AG04449 (cell line): ENCODE measurements at regions not wholly inside any gene's neighbourhood (a gene's known extent, or its start where the extent isn't known, plus 50 kb on each side); places are given as distances from the start of the nearest gene placed in this dataset.

Experiments used
- CTCF ChIA-PET: fragments of 350-600 bp; formaldehyde crosslinking; extraction: SDS; loops from one replicate; lab custom pipeline; 2021; ENCODE audit warnings: antibody characterized with exemption; lab: Yijun Ruan, JAX
- POLR2A ChIA-PET: fragments of 400-600, 350-600 bp; formaldehyde crosslinking; extraction: SDS; loops from one replicate; lab custom pipeline; 2020; ENCODE audit warnings: antibody characterized with exemption, inconsistent platforms; lab: Yijun Ruan, JAX
- DNase-seq: peaks from one replicate; pipeline ENCODE4 v3.0.0-alpha.2; 2010; ENCODE audit warnings: low read depth, low spot score
- H3K4me3 ChIP-seq: 2 replicates; pipeline ENCODE4 v1.5.1; 2011; ENCODE audit warnings: low read depth, mild to moderate bottlenecking, control low read depth, low read length
- TF ChIP-seq, protein P1 (sequence below): IDR thresholded peaks from one replicate; pipeline ENCODE4 v1.5.1; 2011; ENCODE audit warnings: mild to moderate bottlenecking, moderate library complexity, low read length, control low read depth, inconsistent platforms; ENCODE audit not compliant: insufficient read depth; ENCODE audit errors: missing control alignments

GRCh38 chr1:30248774-30249173 is 474.6 kb downstream of the MATN1 start:
- H3K4me3 ChIP-seq = no peak overlapping the region
- DNase-seq = no peak
- TF ChIP-seq, protein P1, sequence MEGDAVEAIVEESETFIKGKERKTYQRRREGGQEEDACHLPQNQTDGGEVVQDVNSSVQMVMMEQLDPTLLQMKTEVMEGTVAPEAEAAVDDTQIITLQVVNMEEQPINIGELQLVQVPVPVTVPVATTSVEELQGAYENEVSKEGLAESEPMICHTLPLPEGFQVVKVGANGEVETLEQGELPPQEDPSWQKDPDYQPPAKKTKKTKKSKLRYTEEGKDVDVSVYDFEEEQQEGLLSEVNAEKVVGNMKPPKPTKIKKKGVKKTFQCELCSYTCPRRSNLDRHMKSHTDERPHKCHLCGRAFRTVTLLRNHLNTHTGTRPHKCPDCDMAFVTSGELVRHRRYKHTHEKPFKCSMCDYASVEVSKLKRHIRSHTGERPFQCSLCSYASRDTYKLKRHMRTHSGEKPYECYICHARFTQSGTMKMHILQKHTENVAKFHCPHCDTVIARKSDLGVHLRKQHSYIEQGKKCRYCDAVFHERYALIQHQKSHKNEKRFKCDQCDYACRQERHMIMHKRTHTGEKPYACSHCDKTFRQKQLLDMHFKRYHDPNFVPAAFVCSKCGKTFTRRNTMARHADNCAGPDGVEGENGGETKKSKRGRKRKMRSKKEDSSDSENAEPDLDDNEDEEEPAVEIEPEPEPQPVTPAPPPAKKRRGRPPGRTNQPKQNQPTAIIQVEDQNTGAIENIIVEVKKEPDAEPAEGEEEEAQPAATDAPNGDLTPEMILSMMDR = no peak
- ChIA-PET CTCF (no interaction called here), POLR2A (no interaction called here)

- CTCF ChIA-PET = no interaction called here
- POLR2A ChIA-PET = no interaction called here
- H3K4me3 ChIP-seq = no peak overlapping the region
- DNase-seq = no peak
- TF ChIP-seq, protein P1 = no peak
Measured at GRCh38 chr1:30248373-30248772, 475.0 kb downstream of the MATN1 start.

GRCh38 chr1:30244801-30245200 is 478.6 kb downstream of the MATN1 start:
- no peak for DNase-seq
- ChIA-PET CTCF (no interaction called here), POLR2A (no interaction called here)
- H3K4me3 ChIP-seq = no peak overlapping the region
- TF ChIP-seq, protein P1 = no peak

- CTCF ChIA-PET = no interaction called here
- POLR2A ChIA-PET = no interaction called here
- no peak for DNase-seq
- TF ChIP-seq, protein P1 = no peak
- no peak overlapping the region for H3K4me3 ChIP-seq
Measured at GRCh38 chr1:30242722-30243457, 480.5 kb downstream of the MATN1 start.

- CTCF ChIA-PET = no interaction called here
- POLR2A ChIA-PET = no interaction called here
- TF ChIP-seq, protein P1 = no peak
Measured at GRCh38 chr1:30242168-30242567, 481.2 kb downstream of the MATN1 start.

GRCh38 chr1:30241681-30242080 is 481.7 kb downstream of the MATN1 start:
- ChIA-PET POLR2A (no interaction called here), CTCF (no interaction called here)

More at GRCh38 chr1:30242168-30242567, 481.2 kb downstream of the MATN1 start:
- no peak overlapping the region for H3K4me3 ChIP-seq
- no peak for DNase-seq

More at GRCh38 chr1:30241681-30242080, 481.7 kb downstream of the MATN1 start:
- no peak for DNase-seq
- TF ChIP-seq, protein P1 = no peak
- H3K4me3 ChIP-seq = no peak overlapping the region
